K562 (cell line): ENCODE measurements at regions not wholly inside any gene's neighbourhood (a gene's known extent, or its start where the extent isn't known, plus 50 kb on each side); places are given as distances from the start of the nearest gene placed in this dataset.

ENCODE experiments used
- BACH1 ChIP-seq: fragments of 200-800 bp; sonication (Bioruptor generic); IDR thresholded peaks from 2 replicates; pipeline ENCODE4 v1.6.1; 2016; ENCODE audit warnings: missing genetic modification characterization, missing compliant biosample characterization
- BCL6 ChIP-seq: fragments of 250-450 bp; sonication (Bioruptor Pico); IDR thresholded peaks from 2 replicates; pipeline ENCODE4 v1.4.0; 2020
- CC2D1A ChIP-seq: fragments of 450-650 bp; IDR thresholded peaks from 2 replicates; pipeline ENCODE4 v1.6.1; 2017; ENCODE audit warnings: mild to moderate bottlenecking
- E2F3 ChIP-seq: fragments of 250-450 bp; sonication (Bioruptor Pico); IDR thresholded peaks from 2 replicates; pipeline ENCODE4 v1.4.0; 2020; ENCODE audit warnings: mild to moderate bottlenecking
- FOXM1 ChIP-seq, 2 experiments: fragments of 450-650 bp in 1 of 2; sonication (generic) in 1 of 2; formaldehyde crosslinking in 1 of 2; IDR thresholded peaks; 2 replicates each; pipeline versions ENCODE4 v1.6.1 to v1.9.0; 2017 to 2022; ENCODE audit warnings: low read depth in 2 of 2, mild to moderate bottlenecking in 2 of 2, missing genetic modification reagents in 1 of 2, moderate library complexity in 1 of 2
- HOXB6 ChIP-seq: fragments of 250-450 bp; sonication (Bioruptor Pico); IDR thresholded peaks from 2 replicates; pipeline ENCODE4 v1.5.1; 2022; ENCODE audit warnings: mild to moderate bottlenecking, borderline replicate concordance
- IRF1 ChIP-seq: sonication (generic); formaldehyde crosslinking; IDR thresholded peaks from 2 replicates; pipeline ENCODE4 v1.8.0; 2022; ENCODE audit warnings: missing genetic modification reagents, mild to moderate bottlenecking, borderline replicate concordance
- NFXL1 ChIP-seq: fragments of 450-650 bp; formaldehyde crosslinking; IDR thresholded peaks from 2 replicates; pipeline ENCODE4 v1.4.0; 2021; ENCODE audit warnings: mild to moderate bottlenecking
- NR4A1 ChIP-seq, 2 experiments: fragments of 250-450 bp in 1 of 2; fragments of 450-650 bp in 1 of 2; sonication (Bioruptor Pico) in 1 of 2; IDR thresholded peaks; 2 replicates each; pipeline versions ENCODE4 v1.4.0 to v1.6.1; 2016 to 2020; ENCODE audit warnings: mild to moderate bottlenecking in 2 of 2, missing compliant biosample characterization in 1 of 2, missing genetic modification characterization in 1 of 2, moderate library complexity in 1 of 2
- PTTG1 ChIP-seq: fragments of 450-650 bp; IDR thresholded peaks from 2 replicates; pipeline ENCODE4 v1.6.1; 2016; ENCODE audit warnings: low read depth, mild to moderate bottlenecking, missing genetic modification characterization, missing compliant biosample characterization
- SMARCA4 ChIP-seq: fragments of 450-650 bp; IDR thresholded peaks from 2 replicates; pipeline ENCODE4 v1.6.1; 2016
- STAT6 ChIP-seq: sonication (generic); formaldehyde crosslinking; IDR thresholded peaks from 2 replicates; pipeline ENCODE4 v1.8.1; 2023; ENCODE audit warnings: mild to moderate bottlenecking, missing genetic modification reagents
- TEAD2 ChIP-seq: fragments of 450-650 bp; IDR thresholded peaks from 2 replicates; pipeline ENCODE4 v1.6.1; 2016; ENCODE audit warnings: missing genetic modification characterization, control low read depth, missing compliant biosample characterization
- TEAD4 ChIP-seq, 2 experiments: sonication (generic) in 1 of 2; formaldehyde crosslinking in 1 of 2; IDR thresholded peaks; 2 replicates each; pipeline versions ENCODE4 v1.6.1 to v1.8.0; 2012 to 2022; ENCODE audit warnings: borderline replicate concordance in 1 of 2, inconsistent platforms in 1 of 2, low read length in 1 of 2, mild to moderate bottlenecking in 1 of 2, missing genetic modification reagents in 1 of 2
- TFE3 ChIP-seq: fragments of 450-650 bp; formaldehyde crosslinking; IDR thresholded peaks from 2 replicates; pipeline ENCODE4 v1.4.0; 2020; ENCODE audit warnings: mild to moderate bottlenecking, mixed read lengths
- ZEB2 ChIP-seq: fragments of 450-650 bp; IDR thresholded peaks from 2 replicates; pipeline ENCODE4 v1.6.1; 2016
- ZFP1 ChIP-seq: fragments of 450-650 bp; formaldehyde crosslinking; IDR thresholded peaks from 2 replicates; pipeline ENCODE4 v1.4.0; 2020; ENCODE audit warnings: mild to moderate bottlenecking, mixed read lengths
- ZNF140 ChIP-seq: fragments of 250-450 bp; sonication (Bioruptor Pico); IDR thresholded peaks from 2 replicates; pipeline ENCODE4 v1.8.0; 2021; ENCODE audit warnings: moderate library complexity, mild to moderate bottlenecking, inconsistent platforms
- ZNF354B ChIP-seq: fragments of 250-450 bp; sonication (Bioruptor Pico); IDR thresholded peaks from 2 replicates; pipeline ENCODE4 v1.4.0; 2020
- ZNF41 ChIP-seq: fragments of 250-450 bp; sonication (Bioruptor Pico); conservative IDR thresholded peaks from 2 replicates; pipeline ENCODE4 v1.4.0; 2020; ENCODE audit warnings: mild to moderate bottlenecking
- ZNF76 ChIP-seq: fragments of 250-450 bp; sonication (Bioruptor Pico); IDR thresholded peaks from 2 replicates; pipeline ENCODE4 v1.4.0; 2020; ENCODE audit warnings: mild to moderate bottlenecking, moderate library complexity, borderline replicate concordance

- TF ChIP-seq ZFP1 (CRISPR knock-in tag) (peak; percentile 74; the same call in 1 of the 2 replicates), TEAD4 (IDR thresholded peaks at IDR 0.05; ENCODE audit: low read length) (peak; percentile 95), TEAD4 (CRISPR knock-in tag; IDR thresholded peaks at IDR 0.05; ENCODE audit: borderline replicate concordance) (no peak), IRF1 (CRISPR knock-in tag) (no peak), TEAD2 (tag) (peak; percentile 77), ZNF354B (CRISPR knock-in tag) (peak; percentile 63; the same call in 1 of the 2 replicates), TFE3 (CRISPR knock-in tag) (peak; percentile 57), FOXM1 (IDR thresholded peaks at IDR 0.05; ENCODE audit: low read depth) (peak; percentile 52; the same call in 1 of the 2 replicates), FOXM1 (CRISPR knock-in tag; IDR thresholded peaks at IDR 0.05; ENCODE audit: low read depth) (no peak), ZNF76 (CRISPR knock-in tag) (peak; percentile 80; the same call in 1 of the 2 replicates), ZNF41 (CRISPR knock-in tag) (peak; percentile 85), ZEB2 (peak; percentile 81), STAT6 (CRISPR knock-in tag) (no peak), ZNF140 (CRISPR knock-in tag) (peak; percentile 92), NFXL1 (CRISPR knock-in tag) (peak; percentile 73; the same call in 1 of the 2 replicates), HOXB6 (CRISPR knock-in tag) (no peak; the same call in 1 of the 2 replicates), BACH1 (tag) (peak; percentile 58; the same call in 1 of the 2 replicates), SMARCA4 (peak; percentile 63; the same call in 1 of the 2 replicates), E2F3 (0 out of 2 replicates have a peak, but pooled peaks have one; percentile 44), CC2D1A (peak; percentile 44; the same call in 1 of the 2 replicates), NR4A1 (CRISPR knock-in tag; IDR thresholded peaks at IDR 0.05) (no peak), NR4A1 (tag; IDR thresholded peaks at IDR 0.05) (peak; percentile 98), PTTG1 (tag) (peak; percentile 88), BCL6 (CRISPR knock-in tag) (peak; percentile 77; the same call in 1 of the 2 replicates)
These were observed 167.0 kb upstream of the FBXL17 start (continued) for GRCh38 chr5:108548684-108549596.
